NCI-H1105 (cell line): ENCODE measurements at regions not wholly inside any gene's neighbourhood (a gene's known extent, or its start where the extent isn't known, plus 50 kb on each side); places are given as distances from the start of the nearest gene placed in this dataset.
A peak's percentile ranks its signal among the peaks of the same experiment; 100 is the strongest.
"Not testable (repeated sequence)": the region's sequence is repeated elsewhere in the genome, so short reads cannot be mapped to it uniquely, and the experiment has no call there.

Source experiments
- DNase-seq: peaks from one replicate; lab custom pipeline; 2025; lab: John Stamatoyannopoulos, UW

GRCh38 chr11:21625982-21626381 lies 566.9 kb upstream of the ANO5 start:
- no peak for DNase-seq

- DNase-seq, result no peak
Observed at GRCh38 chr11:21628641-21629040, 564.2 kb upstream of the ANO5 start.

- DNase-seq, result no peak
Observed at GRCh38 chr11:21630934-21631478, 561.9 kb upstream of the ANO5 start.

- no peak for DNase-seq
Observed at GRCh38 chr11:21631991-21632390, 560.9 kb upstream of the ANO5 start.

- DNase-seq, result no peak
Observed at GRCh38 chr11:21634491-21634890, 558.4 kb upstream of the ANO5 start.

GRCh38 chr11:21634956-21635355 lies 557.9 kb upstream of the ANO5 start:
- DNase-seq, result no peak

GRCh38 chr11:21635394-21636145 lies 557.3 kb upstream of the ANO5 start:
- DNase-seq, result no peak

- DNase-seq, result no peak
Observed at GRCh38 chr11:21636561-21636960, 556.3 kb upstream of the ANO5 start.

GRCh38 chr11:21640491-21640890 lies 552.4 kb upstream of the ANO5 start:
- DNase-seq, result no peak

GRCh38 chr11:21641869-21642268 lies 551.0 kb upstream of the ANO5 start:
- no peak for DNase-seq

GRCh38 chr11:21646351-21646750 lies 546.5 kb upstream of the ANO5 start:
- no peak for DNase-seq

GRCh38 chr11:21650961-21651360 lies 541.9 kb upstream of the ANO5 start:
- DNase-seq, result no peak

- DNase-seq, result peak; percentile 55
Observed at GRCh38 chr11:21653951-21654421, 538.9 kb upstream of the ANO5 start.

GRCh38 chr11:21656065-21656464 lies 536.8 kb upstream of the ANO5 start:
- no peak for DNase-seq

GRCh38 chr11:21658654-21659193 lies 534.2 kb upstream of the ANO5 start:
- no peak for DNase-seq

GRCh38 chr11:21659377-21659776 lies 533.5 kb upstream of the ANO5 start:
- not testable (repeated sequence) for DNase-seq

- no peak for DNase-seq
Observed at GRCh38 chr11:21659961-21660360, 532.9 kb upstream of the ANO5 start.

- no peak for DNase-seq
Observed at GRCh38 chr11:21675049-21675616, 517.8 kb upstream of the ANO5 start.

- DNase-seq, result no peak
Observed at GRCh38 chr11:21687643-21688042, 505.2 kb upstream of the ANO5 start.

- no peak for DNase-seq
Observed at GRCh38 chr11:21704539-21704938, 488.3 kb upstream of the ANO5 start.

- DNase-seq, result no peak
Observed at GRCh38 chr11:21707116-21707739, 485.7 kb upstream of the ANO5 start.

- peak; percentile 75 for DNase-seq
Observed at GRCh38 chr11:21710809-21711208, 482.1 kb upstream of the ANO5 start.

GRCh38 chr11:21711341-21711740 lies 481.5 kb upstream of the ANO5 start:
- DNase-seq, result no peak
